HTR-8/SVneo (cell line): ENCODE measurements at regions not wholly inside any gene's neighbourhood (a gene's known extent, or its start where the extent isn't known, plus 50 kb on each side); places are given as distances from the start of the nearest gene placed in this dataset.
A peak's percentile ranks its signal among the peaks of the same experiment; 100 is the strongest.

Source experiments
- DNase-seq: peaks from one replicate; pipeline ENCODE4 v3.0.0; 2011; ENCODE audit warnings: low spot score, mixed read lengths; ENCODE audit not compliant: insufficient read length
- FAIRE-seq: peaks from 2 replicates; lab custom pipeline; 2011; peaks lifted over from hg19 to GRCh38; lab: Jason Lieb, UNC

- FAIRE-seq: no peak
- DNase-seq: no peak
Observed at GRCh38 chr4:123088501-123088900, 166.1 kb upstream of the NUDT6 start.

- DNase-seq: no peak
- no peak for FAIRE-seq
Observed at GRCh38 chr4:123090886-123091285, 168.5 kb upstream of the NUDT6 start.

- FAIRE-seq (no peak), DNase-seq (no peak)
Observed at GRCh38 chr4:123092586-123092985, 170.2 kb upstream of the NUDT6 start.

GRCh38 chr4:123093236-123093635, 170.8 kb upstream of the NUDT6 start:
- DNase-seq: no peak
- no peak for FAIRE-seq

GRCh38 chr4:123096038-123096437, 173.6 kb upstream of the NUDT6 start:
- DNase-seq: no peak
- FAIRE-seq: no peak

- DNase-seq: peak; percentile 31
- no peak for FAIRE-seq
Observed at GRCh38 chr4:123102897-123103471, 180.6 kb upstream of the NUDT6 start.

- FAIRE-seq: no peak
- DNase-seq: no peak
Observed at GRCh38 chr4:123104310-123105025, 182.1 kb upstream of the NUDT6 start.

GRCh38 chr4:123105026-123105420, 182.6 kb upstream of the NUDT6 start:
- FAIRE-seq (no peak), DNase-seq (no peak)

GRCh38 chr4:123106747-123107146, 184.3 kb upstream of the NUDT6 start:
- DNase-seq (no peak), FAIRE-seq (peak; percentile 74)

GRCh38 chr4:123107444-123108252, 185.3 kb upstream of the NUDT6 start:
- DNase-seq: no peak
- no peak for FAIRE-seq

GRCh38 chr4:123109139-123109538, 186.7 kb upstream of the NUDT6 start:
- FAIRE-seq (no peak), DNase-seq (no peak)

GRCh38 chr4:123110147-123110546, 187.8 kb upstream of the NUDT6 start:
- FAIRE-seq (no peak), DNase-seq (no peak)

GRCh38 chr4:123110685-123111084, 188.3 kb upstream of the NUDT6 start:
- FAIRE-seq (no peak), DNase-seq (no peak)

GRCh38 chr4:123113155-123113554, 190.8 kb upstream of the NUDT6 start:
- DNase-seq (no peak), FAIRE-seq (no peak)

- DNase-seq (no peak), FAIRE-seq (no peak)
Observed at GRCh38 chr4:123114084-123114914, 191.9 kb upstream of the NUDT6 start.

- no peak for FAIRE-seq
Observed at GRCh38 chr4:123114915-123115756, 192.7 kb upstream of the NUDT6 start.

GRCh38 chr4:123116412-123116811, 194.0 kb upstream of the NUDT6 start:
- FAIRE-seq (no peak), DNase-seq (no peak)

More at GRCh38 chr4:123114915-123115756, 192.7 kb upstream of the NUDT6 start:
- no peak for DNase-seq

- DNase-seq (no peak), FAIRE-seq (peak; percentile 82)
Observed at GRCh38 chr4:123120473-123120872, 198.1 kb upstream of the NUDT6 start.

- DNase-seq (no peak), FAIRE-seq (no peak)
Observed at GRCh38 chr4:123121241-123121907, 199.0 kb upstream of the NUDT6 start.
